C4-2B (cell line): ENCODE measurements at regions not wholly inside any gene's neighbourhood (a gene's known extent, or its start where the extent isn't known, plus 50 kb on each side); places are given as distances from the start of the nearest gene placed in this dataset.

Experiments
- CTCF ChIP-seq: fragments of 450-650 bp; conservative IDR thresholded peaks from 2 replicates; pipeline ENCODE4 v1.5.1; 2017; ENCODE audit warnings: mild to moderate bottlenecking
- ZFX ChIP-seq: fragments of 450-650 bp; IDR thresholded peaks from 2 replicates; pipeline ENCODE4 v1.6.1; 2017

DNA sequence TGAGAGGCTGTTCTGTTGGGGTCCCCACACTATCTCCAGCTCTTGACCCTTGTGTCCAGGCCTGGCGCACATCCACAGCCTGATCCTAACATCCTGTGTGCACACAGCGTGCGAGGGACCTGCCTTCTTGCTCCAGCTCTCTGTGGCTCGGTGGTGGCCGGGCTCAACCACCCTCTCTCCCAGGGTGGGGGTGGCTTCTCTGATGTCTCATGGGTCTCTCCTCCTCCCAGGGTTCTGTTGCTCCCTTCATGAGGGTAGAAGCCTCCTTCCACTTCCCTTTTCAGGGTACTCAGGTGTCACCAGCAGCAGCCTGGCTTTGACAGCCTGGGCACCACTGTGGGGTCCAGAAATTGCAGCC is 196.9 kb upstream of the RAB6C start:
- TF ChIP-seq CTCF (no peak), ZFX (no peak)
